SK-N-SH (cell line): ENCODE measurements at regions not wholly inside any gene's neighbourhood (a gene's known extent, or its start where the extent isn't known, plus 50 kb on each side); places are given as distances from the start of the nearest gene placed in this dataset.

Experiments
- CTCF ChIA-PET: fragments of 300-600, 350-600 bp; formaldehyde crosslinking; extraction: SDS; loops from one replicate; lab custom pipeline; 2021; lab: Yijun Ruan, JAX
- POLR2A ChIA-PET: fragments of 350-600 bp; sonication (Branson Sonifier 250); formaldehyde crosslinking; extraction: SDS; loops from one replicate; lab custom pipeline; 2020; ENCODE audit warnings: antibody characterized with exemption, inconsistent platforms; lab: Yijun Ruan, JAX
- DNase-seq: peaks from one replicate; pipeline ENCODE4 v3.0.0; 2012
- H2AFZ ChIP-seq: fragments of 200-600 bp; sonication (generic); 2 replicates; pipeline ENCODE4 v1.8.1; 2016; ENCODE audit warnings: antibody characterized with exemption, mild to moderate bottlenecking, low read depth
- H3F3A ChIP-seq: fragments of 200-600 bp; sonication (generic); replicated peaks from 2 replicates; pipeline ENCODE3; 2016; ENCODE audit warnings: antibody characterized with exemption, mild to moderate bottlenecking; ENCODE audit not compliant: insufficient read depth
- H3K27ac ChIP-seq, 2 experiments: fragments of 200-500 bp in 1 of 2; fragments of 200-600 bp in 1 of 2; sonication (Bioruptor generic) in 1 of 2; sonication (generic), shearing (Covaris generic) in 1 of 2; 2 replicates each; pipeline versions ENCODE4 v1.5.1 to v1.6.1; 2014 to 2016; ENCODE audit warnings: low read depth in 2 of 2, inconsistent platforms in 1 of 2, low read length in 1 of 2, mild to moderate bottlenecking in 1 of 2, mixed read lengths in 1 of 2
- H3K27me3 ChIP-seq: fragments of 200-600 bp; sonication (generic), shearing (Covaris generic); 2 replicates; pipeline ENCODE4 v1.6.1; 2016; ENCODE audit warnings: mixed run types; ENCODE audit not compliant: insufficient read depth
- H3K36me3 ChIP-seq, 2 experiments: fragments of 200-500 bp in 1 of 2; fragments of 200-600 bp in 1 of 2; sonication (Bioruptor generic) in 1 of 2; sonication (generic) in 1 of 2; replicated peaks in 1 of 2; 2 replicates each; pipeline versions ENCODE3 to v1.5.1; 2014 to 2016; ENCODE audit warnings: low read length in 1 of 2, mild to moderate bottlenecking in 1 of 2; ENCODE audit not compliant: insufficient read depth in 2 of 2, control insufficient read depth in 1 of 2
- H3K4me1 ChIP-seq, 2 experiments: fragments of 200-500 bp in 1 of 2; fragments of 200-600 bp in 1 of 2; sonication (Bioruptor generic) in 1 of 2; sonication (generic), shearing (Covaris generic) in 1 of 2; 2 replicates each; pipeline versions ENCODE4 v1.5.1 to v1.6.1; 2014 to 2016; ENCODE audit warnings: low read depth in 1 of 2, low read length in 1 of 2, mixed run types in 1 of 2; ENCODE audit not compliant: insufficient read depth in 2 of 2, control insufficient read depth in 1 of 2
- H3K4me2 ChIP-seq: fragments of 200-600 bp; sonication (generic), shearing (Covaris generic); 2 replicates; pipeline ENCODE4 v1.6.1; 2017; ENCODE audit warnings: mixed run types
- H3K4me3 ChIP-seq, 2 experiments: fragments of 200-500 bp in 1 of 2; fragments of 200-600 bp in 1 of 2; sonication (Bioruptor generic) in 1 of 2; sonication (generic), shearing (Covaris generic) in 1 of 2; 2 replicates each; pipeline versions ENCODE4 v1.5.1 to v1.8.1; 2014 to 2016; ENCODE audit warnings: low read depth in 2 of 2, inconsistent platforms in 1 of 2, low read length in 1 of 2, mild to moderate bottlenecking in 1 of 2, mixed read lengths in 1 of 2, moderate library complexity in 1 of 2
- H3K79me2 ChIP-seq: fragments of 200-600 bp; sonication (generic); 2 replicates; pipeline ENCODE4 v1.8.1; 2017; ENCODE audit warnings: mild to moderate bottlenecking; ENCODE audit not compliant: insufficient read depth
- H3K9ac ChIP-seq: fragments of 200-600 bp; sonication (generic); 2 replicates; pipeline ENCODE4 v1.6.1; 2017; ENCODE audit warnings: mixed run types
- H3K9me2 ChIP-seq: fragments of 200-600 bp; sonication (generic); 2 replicates; pipeline ENCODE4 v1.6.1; 2017; ENCODE audit warnings: mixed run types
- H3K9me3 ChIP-seq: fragments of 200-600 bp; sonication (generic); 2 replicates; pipeline ENCODE4 v1.6.1; 2017; ENCODE audit warnings: mixed run types, mild to moderate bottlenecking, moderate library complexity
- H4K20me1 ChIP-seq: fragments of 200-600 bp; sonication (generic); 2 replicates; pipeline ENCODE4 v1.6.1; 2017; ENCODE audit warnings: mild to moderate bottlenecking, mixed run types; ENCODE audit not compliant: insufficient read depth
- ELF1 ChIP-seq: IDR thresholded peaks from 2 replicates; pipeline ENCODE4 v1.4.0; 2012
- FOSL2 ChIP-seq: IDR thresholded peaks from 2 replicates; pipeline ENCODE4 v1.4.0; 2012; ENCODE audit warnings: low read depth, mild to moderate bottlenecking, moderate library complexity, borderline replicate concordance
- GABPA ChIP-seq: IDR thresholded peaks from 2 replicates; pipeline ENCODE4 v1.4.0; 2012; ENCODE audit warnings: low read depth, mild to moderate bottlenecking
- GATA2 ChIP-seq: sonication (generic); formaldehyde crosslinking; IDR thresholded peaks from 2 replicates; pipeline ENCODE4 v1.5.0; 2020; ENCODE audit warnings: mild to moderate bottlenecking, missing genetic modification reagents
- JUND ChIP-seq: IDR thresholded peaks from 2 replicates; pipeline ENCODE4 v1.4.0; 2012
- MXI1 ChIP-seq: IDR thresholded peaks from 2 replicates; pipeline ENCODE4 v1.6.1; 2012; ENCODE audit warnings: mild to moderate bottlenecking, low read depth, low read length, improper control_type of control experiment
- NRF1 ChIP-seq: IDR thresholded peaks from 2 replicates; pipeline ENCODE4 v1.6.1; 2012; ENCODE audit warnings: low read depth, mild to moderate bottlenecking, low read length
- POLR2AphosphoS5 ChIP-seq: IDR thresholded peaks from 2 replicates; pipeline ENCODE4 v1.6.1; 2012; ENCODE audit warnings: low read depth, low read length
- RAD21 ChIP-seq: IDR thresholded peaks from 2 replicates; pipeline ENCODE4 v1.6.1; 2012; ENCODE audit warnings: mild to moderate bottlenecking, low read length
- RCOR1 ChIP-seq: fragments of 150-350 bp; IDR thresholded peaks from 2 replicates; pipeline ENCODE4 v1.6.1; 2017; ENCODE audit warnings: antibody characterized with exemption, low read length
- SIN3A ChIP-seq: IDR thresholded peaks from 2 replicates; pipeline ENCODE4 v1.6.1; 2012; ENCODE audit warnings: low read depth, mild to moderate bottlenecking, low read length, moderate library complexity, borderline replicate concordance
- SMC3 ChIP-seq: IDR thresholded peaks from 2 replicates; pipeline ENCODE4 v1.6.1; 2012; ENCODE audit warnings: low read depth, low read length, improper control_type of control experiment
- TAF1 ChIP-seq: IDR thresholded peaks from 2 replicates; pipeline ENCODE4 v1.6.1; 2012; ENCODE audit warnings: low read depth, mild to moderate bottlenecking, low read length, moderate library complexity, borderline replicate concordance
- TCF12 ChIP-seq: IDR thresholded peaks from 2 replicates; pipeline ENCODE4 v1.4.0; 2012
- TEAD4 ChIP-seq: IDR thresholded peaks from 2 replicates; pipeline ENCODE4 v1.4.0; 2012; ENCODE audit warnings: mild to moderate bottlenecking, borderline replicate concordance; ENCODE audit not compliant: insufficient read depth
- YY1 ChIP-seq: IDR thresholded peaks from 2 replicates; pipeline ENCODE4 v1.4.0; 2012; ENCODE audit warnings: low read depth, mild to moderate bottlenecking
- WGBS: methylation state at CpG from one replicate; pipeline ENCODE4 v1.1.6; 2017; ENCODE audit warnings: low lambda C conversion rate; 5-methylcytosine and 5-hydroxymethylcytosine counted together
- TF ChIP-seq, protein P1 (sequence below): IDR thresholded peaks from 2 replicates; pipeline ENCODE4 v1.4.0; 2012; ENCODE audit warnings: low read depth, borderline replicate concordance
- TF ChIP-seq, protein P2 (sequence below): IDR thresholded peaks from 2 replicates; pipeline ENCODE4 v1.4.0; 2012; ENCODE audit warnings: low read depth
- TF ChIP-seq, protein P3 (sequence below): IDR thresholded peaks from 2 replicates; pipeline ENCODE4; 2012
- TF ChIP-seq, protein P4 (sequence below): fragments of 150-350 bp; IDR thresholded peaks from 2 replicates; pipeline ENCODE4 v1.6.1; 2017; ENCODE audit warnings: antibody characterized with exemption, low read length, low read depth, borderline replicate concordance

GRCh38 chr1:239601108-239601507 lies 214.7 kb downstream of the CHRM3 start (continued):
- no peak for TF ChIP-seq GABPA

- Histone ChIP-seq H3K4me3 (no peak overlapping the region), H3K36me3 (no peaks in the 10 kb centered on the region), H3K4me2 (no peak overlapping the region), H3K27me3 (no peaks in the 10 kb centered on the region), H2AFZ (no peak overlapping the region), H3F3A (no peaks in the 10 kb centered on the region), H4K20me1 (no peaks in the 10 kb centered on the region), H3K9me3 (no peaks in the 10 kb centered on the region), H3K27ac (no peak overlapping the region; a peak in 1 of 4 replicates), H3K9ac (no peak overlapping the region), H3K79me2 (no peaks in the 10 kb centered on the region), H3K4me1 (peaks cover 0 to 3% of the 10 kb centered on the region in 2 experiments; a peak in 2 of 4 replicates), H3K9me2 (no peaks in the 10 kb centered on the region)
- 57% methylated on average over 3 of the region's 3 CpGs for WGBS
- TF ChIP-seq FOSL2 (no peak), TCF12 (no peak), YY1 (no peak), NRF1 (no peak), JUND (no peak), GABPA (no peak), TEAD4 (no peak), TAF1 (no peak), POLR2AphosphoS5 (no peak), ELF1 (no peak), RAD21 (no peak), SIN3A (no peak), SMC3 (no peak), RCOR1 (no peak), MXI1 (no peak), GATA2 (CRISPR knock-in tag) (no peak)
- TF ChIP-seq, protein P1, sequence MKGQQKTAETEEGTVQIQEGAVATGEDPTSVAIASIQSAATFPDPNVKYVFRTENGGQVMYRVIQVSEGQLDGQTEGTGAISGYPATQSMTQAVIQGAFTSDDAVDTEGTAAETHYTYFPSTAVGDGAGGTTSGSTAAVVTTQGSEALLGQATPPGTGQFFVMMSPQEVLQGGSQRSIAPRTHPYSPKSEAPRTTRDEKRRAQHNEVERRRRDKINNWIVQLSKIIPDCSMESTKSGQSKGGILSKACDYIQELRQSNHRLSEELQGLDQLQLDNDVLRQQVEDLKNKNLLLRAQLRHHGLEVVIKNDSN = no peak
- TF ChIP-seq, protein P2, sequence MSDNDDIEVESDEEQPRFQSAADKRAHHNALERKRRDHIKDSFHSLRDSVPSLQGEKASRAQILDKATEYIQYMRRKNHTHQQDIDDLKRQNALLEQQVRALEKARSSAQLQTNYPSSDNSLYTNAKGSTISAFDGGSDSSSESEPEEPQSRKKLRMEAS = no peak
- TF ChIP-seq, protein P3, sequence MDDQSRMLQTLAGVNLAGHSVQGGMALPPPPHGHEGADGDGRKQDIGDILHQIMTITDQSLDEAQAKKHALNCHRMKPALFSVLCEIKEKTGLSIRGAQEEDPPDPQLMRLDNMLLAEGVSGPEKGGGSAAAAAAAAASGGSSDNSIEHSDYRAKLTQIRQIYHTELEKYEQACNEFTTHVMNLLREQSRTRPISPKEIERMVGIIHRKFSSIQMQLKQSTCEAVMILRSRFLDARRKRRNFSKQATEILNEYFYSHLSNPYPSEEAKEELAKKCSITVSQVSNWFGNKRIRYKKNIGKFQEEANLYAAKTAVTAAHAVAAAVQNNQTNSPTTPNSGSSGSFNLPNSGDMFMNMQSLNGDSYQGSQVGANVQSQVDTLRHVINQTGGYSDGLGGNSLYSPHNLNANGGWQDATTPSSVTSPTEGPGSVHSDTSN = no peak
- TF ChIP-seq, protein P4, sequence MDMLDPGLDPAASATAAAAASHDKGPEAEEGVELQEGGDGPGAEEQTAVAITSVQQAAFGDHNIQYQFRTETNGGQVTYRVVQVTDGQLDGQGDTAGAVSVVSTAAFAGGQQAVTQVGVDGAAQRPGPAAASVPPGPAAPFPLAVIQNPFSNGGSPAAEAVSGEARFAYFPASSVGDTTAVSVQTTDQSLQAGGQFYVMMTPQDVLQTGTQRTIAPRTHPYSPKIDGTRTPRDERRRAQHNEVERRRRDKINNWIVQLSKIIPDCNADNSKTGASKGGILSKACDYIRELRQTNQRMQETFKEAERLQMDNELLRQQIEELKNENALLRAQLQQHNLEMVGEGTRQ = no peak
- ChIA-PET CTCF (interaction anchor here (1.3 kb wide), 1 partner anchor 11 kb away, joined by 3 read pairs; no protein-coding TSS in a partner anchor), POLR2A (no interaction called here)
- DNase-seq = no peak
These were observed 217.2 kb downstream of the CHRM3 start for GRCh38 chr1:239603530-239603929.
